SJSA1 (cell line): ENCODE measurements at regions not wholly inside any gene's neighbourhood (a gene's known extent, or its start where the extent isn't known, plus 50 kb on each side); places are given as distances from the start of the nearest gene placed in this dataset.
A peak's percentile ranks its signal among the peaks of the same experiment; 100 is the strongest.

Experiments used
- DNase-seq, 2 experiments: peaks; one replicate each; pipeline ENCODE4 v3.0.0-alpha.2; 2015 to 2020; ENCODE audit warnings: low spot score in 2 of 2, low read depth in 1 of 2
- H3K27ac ChIP-seq: fragments of 250-450 bp; sonication (Bioruptor Pico); 2 replicates; pipeline ENCODE4 v1.5.1; 2020; ENCODE audit warnings: mild to moderate bottlenecking, moderate library complexity
- H3K27me3 ChIP-seq: fragments of 250-450 bp; sonication (Bioruptor Pico); replicated peaks from 2 replicates; pipeline ENCODE4 v1.5.1; 2020; ENCODE audit warnings: mild to moderate bottlenecking, moderate library complexity
- H3K36me3 ChIP-seq: fragments of 250-450 bp; sonication (Bioruptor Pico); 2 replicates; pipeline ENCODE4 v1.5.1; 2020; ENCODE audit warnings: mild to moderate bottlenecking
- H3K4me1 ChIP-seq: fragments of 250-450 bp; sonication (Bioruptor Pico); replicated peaks from 2 replicates; pipeline ENCODE4 v1.6.1; 2021; ENCODE audit warnings: mild to moderate bottlenecking
- H3K4me3 ChIP-seq: fragments of 250-450 bp; sonication (Bioruptor Pico); 2 replicates; pipeline ENCODE4 v1.5.1; 2020; ENCODE audit warnings: mild to moderate bottlenecking
- H3K9me3 ChIP-seq: fragments of 250-450 bp; sonication (Bioruptor Pico); replicated peaks from 2 replicates; pipeline ENCODE4 v1.5.1; 2020; ENCODE audit warnings: mild to moderate bottlenecking

GRCh38 chr12:97275728-97276590 is 186.6 kb upstream of the RMST start:
- no peaks in the 10 kb centered on the region for H3K4me1 ChIP-seq
- no peaks in the 10 kb centered on the region for H3K9me3 ChIP-seq
- no peak overlapping the region for H3K27ac ChIP-seq
- DNase-seq, result no peak
- peaks cover 12% of the 10 kb centered on the region for H3K27me3 ChIP-seq
- no peak overlapping the region for H3K4me3 ChIP-seq
- no peaks in the 10 kb centered on the region for H3K36me3 ChIP-seq

- no peaks in the 10 kb centered on the region for H3K9me3 ChIP-seq
These were observed 185.8 kb upstream of the RMST start for GRCh38 chr12:97276661-97277429.

GRCh38 chr12:97283297-97283696 is 179.3 kb upstream of the RMST start:
- DNase-seq, result no peak
- Histone ChIP-seq H3K9me3 (no peaks in the 10 kb centered on the region), H3K27me3 (0 out of 2 replicates have a peak, but pooled peaks cover 7% of the 10 kb centered on the region), H3K4me1 (no peaks in the 10 kb centered on the region), H3K4me3 (no peak overlapping the region), H3K27ac (no peak overlapping the region), H3K36me3 (no peaks in the 10 kb centered on the region)

More at GRCh38 chr12:97276661-97277429, 185.8 kb upstream of the RMST start:
- no peak overlapping the region for H3K4me3 ChIP-seq
- no peak for DNase-seq
- H3K4me1 ChIP-seq, result no peaks in the 10 kb centered on the region
- H3K27ac ChIP-seq, result no peak overlapping the region
- H3K27me3 ChIP-seq, result peaks cover 12% of the 10 kb centered on the region
- H3K36me3 ChIP-seq, result no peaks in the 10 kb centered on the region

DNA sequence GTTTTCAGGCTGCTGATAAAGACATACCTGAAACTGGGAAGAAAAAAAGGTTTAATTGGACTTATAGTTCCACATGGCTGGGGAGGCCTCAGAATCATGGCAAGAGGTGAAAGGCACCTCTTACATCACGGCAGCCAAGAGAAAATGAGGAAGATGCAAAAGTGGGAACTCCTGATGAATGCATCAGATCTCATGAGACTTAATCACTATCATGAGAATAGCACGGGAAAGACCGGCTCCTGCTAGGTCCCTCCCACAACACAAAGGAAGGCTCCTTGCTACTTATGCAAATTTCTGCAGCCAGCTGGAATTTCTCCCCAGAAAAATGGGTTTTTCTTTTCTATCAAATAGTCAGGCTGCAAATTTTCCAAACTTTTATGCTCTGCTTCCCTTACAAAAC is 174.1 kb upstream of the RMST start:
- Histone ChIP-seq H3K4me3 (no peak overlapping the region), H3K27ac (no peak overlapping the region), H3K9me3 (no peaks in the 10 kb centered on the region), H3K4me1 (no peaks in the 10 kb centered on the region), H3K36me3 (no peaks in the 10 kb centered on the region), H3K27me3 (0 out of 2 replicates have a peak, but pooled peaks cover 3% of the 10 kb centered on the region)
- no peak for DNase-seq

DNA sequence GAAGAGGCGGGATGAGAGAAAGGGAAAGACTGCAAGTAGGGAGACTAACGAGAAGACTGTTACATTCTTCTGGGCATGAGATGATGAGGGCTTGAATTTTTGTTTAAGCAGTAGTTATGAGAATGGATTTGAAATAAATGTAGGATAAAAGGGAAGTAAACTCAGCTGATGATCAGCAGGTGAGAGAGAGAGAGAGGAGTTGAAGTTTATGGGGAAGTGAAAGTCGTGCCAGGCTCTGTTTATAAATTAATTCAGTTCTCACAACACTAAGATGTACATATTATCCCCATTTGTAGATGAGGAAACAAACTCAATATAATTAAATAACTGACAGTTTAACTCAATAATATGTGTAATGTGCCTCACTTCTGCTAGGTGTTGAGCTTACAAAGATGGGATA is 170.0 kb upstream of the RMST start:
- Histone ChIP-seq H3K4me3 (no peak overlapping the region), H3K9me3 (no peaks in the 10 kb centered on the region), H3K36me3 (no peaks in the 10 kb centered on the region), H3K27ac (no peak overlapping the region), H3K27me3 (no peaks in the 10 kb centered on the region), H3K4me1 (no peaks in the 10 kb centered on the region)
- no peak for DNase-seq

GRCh38 chr12:97293541-97293940 is 169.1 kb upstream of the RMST start:
- H3K27ac ChIP-seq, result no peak overlapping the region
- no peaks in the 10 kb centered on the region for H3K4me1 ChIP-seq
- no peak for DNase-seq
- H3K4me3 ChIP-seq, result no peak overlapping the region
- no peaks in the 10 kb centered on the region for H3K9me3 ChIP-seq
- H3K27me3 ChIP-seq, result no peaks in the 10 kb centered on the region
- no peaks in the 10 kb centered on the region for H3K36me3 ChIP-seq

GRCh38 chr12:97299847-97300246 is 162.8 kb upstream of the RMST start:
- H3K27ac ChIP-seq, result no peak overlapping the region
- no peak overlapping the region for H3K4me3 ChIP-seq
- no peaks in the 10 kb centered on the region for H3K4me1 ChIP-seq
- H3K36me3 ChIP-seq, result no peaks in the 10 kb centered on the region
- no peak for DNase-seq
- H3K9me3 ChIP-seq, result no peaks in the 10 kb centered on the region
- H3K27me3 ChIP-seq, result no peaks in the 10 kb centered on the region

DNA sequence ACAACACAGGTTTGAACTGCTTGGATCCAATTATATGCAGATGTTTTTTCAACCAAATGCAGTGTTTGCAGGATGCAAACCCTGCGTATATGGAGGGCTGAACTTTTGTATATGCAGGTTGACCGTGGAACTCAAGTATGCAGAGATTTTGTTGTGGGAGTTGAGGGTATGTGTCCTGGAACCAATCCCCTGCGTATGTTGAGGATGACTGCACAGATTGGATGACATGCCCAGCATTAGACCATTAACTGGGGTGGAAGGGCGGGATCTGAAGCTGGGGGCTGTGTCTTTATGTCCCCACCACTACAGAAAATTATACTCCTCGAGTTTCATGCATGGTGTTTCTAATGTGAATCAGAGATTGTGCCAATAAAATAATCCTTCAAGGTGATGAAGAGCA is 162.2 kb upstream of the RMST start:
- Histone ChIP-seq H3K4me1 (no peaks in the 10 kb centered on the region), H3K36me3 (no peaks in the 10 kb centered on the region), H3K27ac (no peak overlapping the region), H3K4me3 (no peak overlapping the region), H3K9me3 (no peaks in the 10 kb centered on the region), H3K27me3 (no peaks in the 10 kb centered on the region)
- DNase-seq, result no peak

- no peak overlapping the region for H3K27ac ChIP-seq
- no peaks in the 10 kb centered on the region for H3K4me1 ChIP-seq
These were observed 161.7 kb upstream of the RMST start for GRCh38 chr12:97300891-97301290.

GRCh38 chr12:97301576-97301975 is 161.0 kb upstream of the RMST start:
- Histone ChIP-seq H3K4me3 (no peak overlapping the region), H3K9me3 (no peaks in the 10 kb centered on the region), H3K36me3 (no peaks in the 10 kb centered on the region), H3K4me1 (no peaks in the 10 kb centered on the region), H3K27ac (no peak overlapping the region), H3K27me3 (no peaks in the 10 kb centered on the region)
- DNase-seq, result no peak

More at GRCh38 chr12:97300891-97301290, 161.7 kb upstream of the RMST start:
- Histone ChIP-seq H3K9me3 (no peaks in the 10 kb centered on the region), H3K27me3 (no peaks in the 10 kb centered on the region), H3K36me3 (no peaks in the 10 kb centered on the region), H3K4me3 (no peak overlapping the region)
- DNase-seq, result no peak

GRCh38 chr12:97305651-97306050 is 157.0 kb upstream of the RMST start:
- Histone ChIP-seq H3K4me3 (no peak overlapping the region), H3K4me1 (no peaks in the 10 kb centered on the region), H3K27me3 (no peaks in the 10 kb centered on the region), H3K36me3 (no peaks in the 10 kb centered on the region), H3K9me3 (no peaks in the 10 kb centered on the region), H3K27ac (no peak overlapping the region)
- DNase-seq, result no peak

DNA sequence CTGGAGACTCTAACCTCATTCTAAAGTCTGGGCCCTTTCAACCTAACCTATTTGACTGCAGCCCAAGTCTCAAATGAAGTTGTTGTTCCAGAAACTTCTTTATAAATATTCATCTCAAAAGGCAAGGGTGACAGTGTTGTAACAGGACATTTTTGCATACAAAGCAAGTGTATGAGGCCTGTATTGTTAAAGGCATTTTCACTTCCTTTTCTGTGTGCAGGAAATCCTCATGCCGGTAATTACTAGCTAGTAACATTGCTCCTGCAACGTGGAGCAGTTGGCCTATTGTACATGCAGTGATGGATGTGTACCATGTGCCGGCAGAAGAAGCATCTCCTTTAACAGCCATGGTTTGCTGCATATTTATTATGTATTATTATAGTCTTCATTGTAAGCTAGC is 156.5 kb upstream of the RMST start:
- no peak for DNase-seq

DNA sequence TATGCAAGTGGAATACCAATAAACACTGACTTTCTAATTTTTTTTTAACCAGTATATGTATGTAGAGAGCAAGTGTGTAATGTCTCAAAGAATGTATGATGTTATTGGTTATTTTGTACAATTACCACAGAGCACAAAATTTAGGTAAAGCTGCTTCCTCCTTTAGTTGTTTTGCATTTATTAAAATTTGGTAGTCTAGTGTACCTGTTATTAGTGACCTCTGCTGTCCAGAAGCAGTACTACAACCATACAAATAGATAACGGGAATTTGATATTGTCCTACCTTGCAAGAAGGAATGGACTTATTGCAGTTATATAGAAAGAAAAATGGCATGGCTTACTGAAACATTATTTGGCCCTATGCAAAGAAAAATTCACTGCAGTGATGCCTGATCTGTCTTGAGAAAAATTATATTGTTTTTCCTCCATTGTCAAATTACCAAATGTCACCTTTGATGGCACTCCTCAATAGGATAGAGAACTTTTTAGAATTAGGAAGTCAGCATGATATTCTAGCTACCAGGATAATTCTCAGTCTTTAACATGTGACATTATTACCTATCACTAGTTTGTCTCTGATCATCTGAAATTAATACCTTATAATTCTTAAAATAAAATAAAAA is 153.9 kb upstream of the RMST start:
- no peaks in the 10 kb centered on the region for H3K36me3 ChIP-seq
- H3K27ac ChIP-seq, result no peak overlapping the region
- no peaks in the 10 kb centered on the region for H3K4me1 ChIP-seq
- no peak overlapping the region for H3K4me3 ChIP-seq
- H3K9me3 ChIP-seq, result no peaks in the 10 kb centered on the region
- DNase-seq, result peak in 1 of 2 experiments; percentile 17
- no peaks in the 10 kb centered on the region for H3K27me3 ChIP-seq

More for the DNA sequence above, 156.5 kb upstream of the RMST start:
- H3K36me3 ChIP-seq, result no peaks in the 10 kb centered on the region
- H3K9me3 ChIP-seq, result no peaks in the 10 kb centered on the region
- no peaks in the 10 kb centered on the region for H3K27me3 ChIP-seq
- H3K27ac ChIP-seq, result no peak overlapping the region
- no peak overlapping the region for H3K4me3 ChIP-seq
- H3K4me1 ChIP-seq, result no peaks in the 10 kb centered on the region

DNA sequence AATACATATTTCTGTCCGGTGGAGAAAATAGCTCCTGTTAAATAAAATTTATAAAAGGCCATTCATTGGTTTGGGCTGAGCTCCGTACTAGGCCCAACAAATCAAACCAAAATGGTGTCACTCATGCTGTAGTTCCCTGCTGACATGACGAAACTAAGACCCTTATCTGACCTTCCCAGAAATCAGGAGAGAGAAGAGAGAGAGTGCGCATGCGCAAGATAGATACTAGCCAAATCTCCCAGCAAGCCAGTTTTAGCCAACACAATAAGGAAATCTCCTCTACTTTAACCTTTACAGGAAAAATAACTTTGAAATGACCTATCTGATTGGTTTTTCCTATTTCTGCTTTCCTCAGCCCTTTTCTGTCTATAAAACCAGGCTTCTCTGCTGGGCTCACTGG is 152.7 kb upstream of the RMST start:
- no peak for DNase-seq
- H3K4me1 ChIP-seq, result no peaks in the 10 kb centered on the region
- H3K27ac ChIP-seq, result no peak overlapping the region
- H3K4me3 ChIP-seq, result no peak overlapping the region
- H3K36me3 ChIP-seq, result no peaks in the 10 kb centered on the region
- H3K9me3 ChIP-seq, result no peaks in the 10 kb centered on the region
- H3K27me3 ChIP-seq, result no peaks in the 10 kb centered on the region
